Peyer's patch (tissue), 4 donors: ENCODE measurements at regions not wholly inside any gene's neighbourhood (a gene's known extent, or its start where the extent isn't known, plus 50 kb on each side); places are given as distances from the start of the nearest gene placed in this dataset.

Source experiments
- DNase-seq, 3 donors: peaks; one replicate each; pipeline ENCODE4 v3.0.0-alpha.2; 2017 to 2019
- H3K27ac ChIP-seq, 4 donors: fragments of 200-600 bp; sonication (generic); one replicate each; pipeline ENCODE4 v1.5.1; 2016 to 2019
- H3K27me3 ChIP-seq, 2 donors: fragments of 200-600 bp; sonication (generic); one replicate each; pipeline ENCODE4 v1.5.1; 2019
- H3K36me3 ChIP-seq, 3 donors: fragments of 200-600 bp; sonication (generic); one replicate each; pipeline ENCODE4 v1.5.1; 2016 to 2019
- H3K4me1 ChIP-seq, 4 donors: fragments of 200-600 bp; sonication (generic); one replicate each; pipeline ENCODE4 v1.5.1; 2016 to 2019
- H3K4me3 ChIP-seq, 4 donors: fragments of 200-600 bp; sonication (generic); 1 replicate in 3 of 4; 2 replicates in 1 of 4; pipeline ENCODE4 v1.5.1; 2016 to 2019; ENCODE audit warnings: mild to moderate bottlenecking in 1 of 4
- H3K9me3 ChIP-seq, 4 donors: fragments of 200-600 bp; sonication (generic); one replicate each; pipeline ENCODE4 v1.5.1; 2016 to 2019; ENCODE audit warnings: mild to moderate bottlenecking in 1 of 4
- CTCF ChIP-seq, 6 experiments: fragments of 450-650 bp in 4 of 6; fragments of 200-600 bp in 2 of 6; sonication (generic) in 1 of 6; IDR thresholded peaks; one replicate each; pipeline ENCODE4 v1.5.1; 2017 to 2019; ENCODE audit warnings: antibody characterized with exemption in 6 of 6, mild to moderate bottlenecking in 3 of 6, moderate library complexity in 1 of 6
- POLR2A ChIP-seq, 2 donors: fragments of 450-650 bp; IDR thresholded peaks; one replicate each; pipeline ENCODE4 v1.5.1; 2017; ENCODE audit warnings: antibody characterized with exemption in 2 of 2, mild to moderate bottlenecking in 2 of 2, moderate library complexity in 2 of 2

- no peak for DNase-seq
- H3K27ac ChIP-seq = no peak overlapping the region
- no peaks in the 10 kb centered on the region for H3K36me3 ChIP-seq
- no peaks in the 10 kb centered on the region for H3K9me3 ChIP-seq
- H3K4me1 ChIP-seq = no peaks in the 10 kb centered on the region
- H3K27me3 ChIP-seq = no peaks in the 10 kb centered on the region
- H3K4me3 ChIP-seq = no peak overlapping the region
- TF ChIP-seq CTCF (IDR thresholded peaks at IDR 0.05) (no peak), POLR2A (IDR thresholded peaks at IDR 0.05) (no peak)
These were observed 593.2 kb downstream of the BRD1 start for GRCh38 chr22:49234459-49234858.

DNA sequence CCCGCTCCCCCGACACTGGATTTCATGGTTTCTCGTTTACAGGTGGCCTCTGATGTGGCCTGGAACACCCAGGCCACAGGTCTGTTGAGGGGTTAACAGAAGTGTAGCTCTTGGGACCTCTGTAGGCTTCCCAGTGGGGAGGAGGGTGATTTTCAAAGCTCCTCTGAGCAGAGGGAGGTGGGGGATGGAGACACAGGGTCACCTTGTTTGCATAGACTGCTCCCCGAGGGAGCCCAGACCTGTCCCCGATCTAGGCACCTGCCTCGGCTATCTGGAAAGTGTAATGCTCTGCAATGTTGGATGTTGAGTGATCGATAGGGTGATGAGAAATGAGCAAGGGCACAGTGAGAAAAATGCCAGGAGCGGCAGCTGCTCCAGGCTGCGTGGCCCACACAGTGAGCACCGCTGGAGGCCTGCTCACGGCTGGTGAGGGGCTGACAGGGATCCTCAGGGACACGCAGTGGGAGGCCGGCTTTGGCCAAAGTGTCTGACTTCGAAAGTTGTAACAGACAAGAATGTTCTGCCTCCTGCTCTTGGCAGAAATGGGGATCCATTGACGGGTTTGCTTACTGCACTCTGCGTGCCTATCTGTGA lies 594.1 kb downstream of the BRD1 start:
- no peaks in the 10 kb centered on the region for H3K36me3 ChIP-seq
- no peak for TF ChIP-seq CTCF (IDR thresholded peaks at IDR 0.05)
- TF ChIP-seq POLR2A (IDR thresholded peaks at IDR 0.05) = no peak
- H3K9me3 ChIP-seq = no peaks in the 10 kb centered on the region
- no peak for DNase-seq
- no peak overlapping the region for H3K4me3 ChIP-seq
- no peaks in the 10 kb centered on the region for H3K27me3 ChIP-seq
- H3K27ac ChIP-seq = no peak overlapping the region
- H3K4me1 ChIP-seq = no peaks in the 10 kb centered on the region

DNA sequence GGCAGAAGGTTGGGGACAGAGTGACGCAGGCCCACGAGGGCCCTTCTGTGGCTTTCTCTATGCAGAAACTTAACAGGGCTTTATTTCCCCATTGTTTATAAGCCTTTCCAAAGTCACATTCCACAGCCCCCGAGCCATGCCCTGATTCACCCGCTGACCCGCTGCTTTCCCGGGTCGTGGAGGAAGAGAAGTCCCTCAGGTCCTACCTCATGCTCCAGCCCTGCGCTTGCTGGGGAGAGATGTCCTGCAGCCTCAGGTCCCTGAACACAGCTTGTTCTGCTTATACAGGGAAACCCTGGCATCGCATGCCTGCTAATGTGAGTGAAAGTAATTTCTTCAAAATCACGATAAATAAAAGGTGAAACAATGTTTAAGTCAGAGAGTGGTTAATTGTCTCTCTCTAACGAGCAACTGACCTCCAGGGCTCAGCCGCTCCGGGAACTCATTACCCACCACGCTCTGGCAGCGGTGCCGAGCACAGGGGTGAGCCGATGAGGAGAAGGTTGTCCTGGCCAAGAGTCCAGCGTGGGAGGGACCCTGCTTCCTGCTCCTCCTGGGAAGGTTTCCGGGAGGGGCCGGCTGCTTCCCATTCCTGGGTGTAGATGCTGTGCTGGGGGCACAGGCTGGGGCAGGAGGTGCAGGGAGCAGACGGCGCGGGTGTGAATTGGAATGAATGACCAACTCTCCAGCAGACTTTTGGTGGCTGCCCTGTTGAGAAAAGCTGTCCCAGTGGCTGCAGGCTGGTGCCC lies 595.2 kb downstream of the BRD1 start:
- TF ChIP-seq POLR2A (IDR thresholded peaks at IDR 0.05) = no peak
- TF ChIP-seq CTCF (IDR thresholded peaks at IDR 0.05) = no peak
- Histone ChIP-seq H3K4me3 (no peak overlapping the region), H3K4me1 (no peaks in the 10 kb centered on the region), H3K36me3 (no peaks in the 10 kb centered on the region), H3K27me3 (no peaks in the 10 kb centered on the region), H3K9me3 (no peaks in the 10 kb centered on the region), H3K27ac (no peak overlapping the region)
- no peak for DNase-seq

DNA sequence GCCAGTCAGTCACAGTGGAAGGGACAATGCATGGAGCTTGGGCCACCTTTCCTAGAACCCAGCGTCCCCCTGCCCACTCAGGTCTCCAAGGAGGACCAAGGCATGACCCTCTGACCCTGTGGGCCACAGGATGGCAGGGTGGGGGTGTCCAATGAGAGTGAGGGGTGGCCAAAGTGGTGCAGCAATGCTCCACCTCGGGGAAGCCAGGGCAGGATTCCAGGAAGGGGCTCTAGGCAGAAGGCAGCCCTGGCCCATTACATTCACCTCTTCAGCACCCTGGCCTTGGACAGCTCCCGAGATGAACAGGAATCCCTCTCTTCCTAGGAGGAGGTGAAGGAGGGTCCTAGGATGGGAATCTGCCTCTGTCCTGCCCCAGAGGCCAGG lies 597.5 kb downstream of the BRD1 start:
- no peak overlapping the region for H3K4me3 ChIP-seq
- DNase-seq = no peak
- H3K27ac ChIP-seq = no peak overlapping the region
- H3K36me3 ChIP-seq = no peaks in the 10 kb centered on the region
- no peaks in the 10 kb centered on the region for H3K27me3 ChIP-seq
- H3K4me1 ChIP-seq = no peaks in the 10 kb centered on the region
- no peak for TF ChIP-seq POLR2A (IDR thresholded peaks at IDR 0.05)
- TF ChIP-seq CTCF (IDR thresholded peaks at IDR 0.05) = no peak
- H3K9me3 ChIP-seq = no peaks in the 10 kb centered on the region

DNA sequence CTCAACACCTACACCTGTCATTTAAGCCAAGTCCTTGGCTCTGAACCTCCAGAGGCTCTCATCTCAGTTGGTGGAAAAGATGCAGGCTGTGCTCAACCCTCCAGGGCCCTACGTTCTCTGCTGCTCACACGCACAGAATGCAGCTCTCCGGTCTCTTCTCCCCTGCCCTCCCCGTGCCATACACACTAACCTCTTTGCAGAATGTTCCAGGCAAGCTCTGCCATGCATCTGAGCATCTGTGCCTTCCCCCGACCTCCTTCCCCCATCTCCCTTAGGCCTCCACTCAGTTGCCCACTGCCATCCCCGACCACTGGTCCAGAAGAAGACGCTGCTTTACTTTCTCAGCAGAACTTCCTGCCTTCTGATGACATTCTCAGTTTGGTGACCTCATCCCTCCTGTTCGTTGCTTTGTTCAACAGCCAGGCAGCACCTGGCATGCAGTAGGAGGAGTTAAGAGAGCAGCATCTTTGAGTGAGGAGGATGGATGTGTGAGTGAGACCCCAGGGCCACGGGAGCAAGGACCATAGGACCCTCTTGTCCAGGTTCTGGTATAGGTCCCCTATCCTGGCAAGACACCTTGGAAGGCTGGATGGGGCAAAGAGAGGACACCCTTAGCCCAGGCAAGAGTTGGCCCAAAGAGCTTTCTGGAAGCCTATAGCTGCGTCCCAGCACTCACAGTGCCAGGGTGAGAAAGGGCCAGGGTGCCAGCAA lies 598.0 kb downstream of the BRD1 start:
- Histone ChIP-seq H3K4me1 (no peaks in the 10 kb centered on the region), H3K27ac (no peak overlapping the region), H3K27me3 (no peaks in the 10 kb centered on the region), H3K36me3 (no peaks in the 10 kb centered on the region), H3K9me3 (no peaks in the 10 kb centered on the region), H3K4me3 (no peak overlapping the region)
- TF ChIP-seq CTCF (IDR thresholded peaks at IDR 0.05) = no peak
- TF ChIP-seq POLR2A (IDR thresholded peaks at IDR 0.05) = no peak
- DNase-seq = no peak
